ENCODE measurements at regions not wholly inside any gene's neighbourhood (a gene's known extent, or its start where the extent isn't known, plus 50 kb on each side); places are given as distances from the start of the nearest gene placed in this dataset.

- no peak for FAIRE-seq
Observed at GRCh38 chr17:55668312-55668920, 54.2 kb downstream of the TMEM100 start.

- no peak for FAIRE-seq
Observed at GRCh38 chr17:55666806-55667205, 55.9 kb downstream of the TMEM100 start.

- FAIRE-seq, result no peak
Observed at GRCh38 chr17:55664287-55664686, 58.4 kb downstream of the TMEM100 start.

- FAIRE-seq, result no peak
Observed at GRCh38 chr17:55663400-55663799, 59.3 kb downstream of the TMEM100 start.

- FAIRE-seq, result no peak
Observed at GRCh38 chr17:55661963-55662834, 60.5 kb downstream of the TMEM100 start.

- no peak for FAIRE-seq
Observed at GRCh38 chr17:55661256-55661758, 61.4 kb downstream of the TMEM100 start.

GRCh38 chr17:55660178-55660886, 62.3 kb downstream of the TMEM100 start:
- peak; percentile 41 for FAIRE-seq

- FAIRE-seq, result no peak
Observed at GRCh38 chr17:55659661-55660060, 63.0 kb downstream of the TMEM100 start.

- FAIRE-seq, result no peak
Observed at GRCh38 chr17:55655777-55656176, 66.9 kb downstream of the TMEM100 start.

- no peak for FAIRE-seq
Observed at GRCh38 chr17:55654821-55655220, 67.8 kb downstream of the TMEM100 start.

GRCh38 chr17:55654022-55654421, 68.6 kb downstream of the TMEM100 start:
- no peak for FAIRE-seq

- no peak for FAIRE-seq
Observed at GRCh38 chr17:55652825-55653224, 69.8 kb downstream of the TMEM100 start.

- no peak for FAIRE-seq
Observed at GRCh38 chr17:55652114-55652823, 70.4 kb downstream of the TMEM100 start.

- FAIRE-seq, result no peak
Observed at GRCh38 chr17:55649957-55650597, 72.6 kb downstream of the TMEM100 start.

GRCh38 chr17:55648086-55648485, 74.6 kb downstream of the TMEM100 start:
- FAIRE-seq, result no peak

GRCh38 chr17:55645361-55645760, 77.3 kb downstream of the TMEM100 start:
- FAIRE-seq, result no peak

GRCh38 chr17:55644346-55644745, 78.3 kb downstream of the TMEM100 start:
- FAIRE-seq, result no peak

- FAIRE-seq, result no peak
Observed at GRCh38 chr17:55642741-55643140, 79.9 kb downstream of the TMEM100 start.

- FAIRE-seq, result peak; percentile 12
Observed at GRCh38 chr17:55641676-55642081, 81.0 kb downstream of the TMEM100 start.

GRCh38 chr17:55639096-55639495, 83.6 kb downstream of the TMEM100 start:
- no peak for FAIRE-seq

GRCh38 chr17:55635253-55635914, 87.3 kb downstream of the TMEM100 start:
- peak; percentile 91 for FAIRE-seq

- FAIRE-seq, result no peak
Observed at GRCh38 chr17:55634702-55635101, 88.0 kb downstream of the TMEM100 start.
